Stomach (tissue), 8 donors: ENCODE measurements at regions not wholly inside any gene's neighbourhood (a gene's known extent, or its start where the extent isn't known, plus 50 kb on each side); places are given as distances from the start of the nearest gene placed in this dataset.

Source experiments
- DNase-seq, 2 donors: peaks; one replicate each; pipeline versions ENCODE4 v3.0.0 to v3.0.0-alpha.2; 2013 to 2019
- H3K27ac ChIP-seq, 5 donors: fragments of 200-600 bp in 4 of 5; sonication (generic) in 4 of 5; one replicate each; pipeline ENCODE4 v1.5.1; 2013 to 2019; ENCODE audit warnings: mild to moderate bottlenecking in 1 of 5, moderate library complexity in 1 of 5
- H3K27me3 ChIP-seq, 3 donors: fragments of 200-600 bp; sonication (generic); one replicate each; pipeline ENCODE4 v1.5.1; 2017 to 2019; ENCODE audit warnings: mixed run types in 1 of 3
- H3K36me3 ChIP-seq, 4 donors: fragments of 200-600 bp; sonication (generic); 1 replicate in 3 of 4; 2 replicates in 1 of 4; pipeline ENCODE4 v1.5.1; 2016 to 2019
- H3K4me1 ChIP-seq, 4 donors: fragments of 200-600 bp; sonication (generic); one replicate each; pipeline ENCODE4 v1.5.1; 2016 to 2019
- H3K4me3 ChIP-seq, 4 donors: fragments of 200-600 bp; sonication (generic) in 3 of 4; one replicate each; pipeline ENCODE4 v1.5.1; 2016 to 2019; ENCODE audit warnings: mild to moderate bottlenecking in 1 of 4
- H3K9me3 ChIP-seq, 4 donors: fragments of 200-600 bp; sonication (generic); one replicate each; pipeline ENCODE4 v1.5.1; 2016 to 2019
- CTCF ChIP-seq, 7 experiments: fragments of 450-650 bp in 4 of 7; fragments of 200-600 bp in 3 of 7; sonication (generic) in 3 of 7; IDR thresholded peaks; one replicate each; pipeline ENCODE4 v1.5.1; 2016 to 2019; ENCODE audit warnings: antibody characterized with exemption in 7 of 7, control low read depth in 2 of 7, mild to moderate bottlenecking in 1 of 7
- EP300 ChIP-seq: sonication (generic); formaldehyde crosslinking; IDR thresholded peaks from one replicate; pipeline ENCODE4 v1.6.1; 2017; ENCODE audit warnings: antibody characterized with exemption
- POLR2A ChIP-seq, 4 donors: fragments of 450-650 bp; IDR thresholded peaks; one replicate each; pipeline ENCODE4 v1.6.1; 2016; ENCODE audit warnings: antibody characterized with exemption in 4 of 4, control low read depth in 2 of 4, mild to moderate bottlenecking in 1 of 4, moderate library complexity in 1 of 4
- POLR2AphosphoS5 ChIP-seq, 3 donors: sonication (generic); formaldehyde crosslinking; IDR thresholded peaks; one replicate each; pipeline ENCODE4 v1.6.1; 2016; ENCODE audit warnings: antibody characterized with exemption in 3 of 3
- WGBS, 5 donors: extraction: QIAGEN DNeasy Blood & Tissue Kit in 3 of 5; methylation state at CpG; one replicate each; pipeline versions ENCODE4 v1.1.5 to v1.1.7; 2013 to 2018; 5-methylcytosine and 5-hydroxymethylcytosine counted together
- intact Hi-C: fragments of 100-400 bp; cut with DNase I; formaldehyde crosslinking; loops from one replicate; pipeline ENCODE4 v1.15.1; 2023; ENCODE audit warnings: low total_unique reads
- donor health status: healthy with polysubstance abuse.
- donor health status: Bipolar disorder and iron deficiency.
- donor health status: healthy.

- Histone ChIP-seq H3K27me3 (no peaks in the 10 kb centered on the region), H3K4me1 (peaks cover 0 to 5% (median 0%) of the 10 kb centered on the region in 4 donors), H3K9me3 (no peaks in the 10 kb centered on the region), H3K27ac (no peak overlapping the region), H3K4me3 (no peak overlapping the region), H3K36me3 (no peaks in the 10 kb centered on the region)
- TF ChIP-seq POLR2A (IDR thresholded peaks at IDR 0.05) (no peak), POLR2AphosphoS5 (IDR thresholded peaks at IDR 0.05) (no peak), EP300 (no peak)
- WGBS, 5 donors = 68 to 78% (median 74%) methylated on average over 2 of the region's 2 CpGs
- DNase-seq = peak in 1 of 2 donors; percentile 47
- intact Hi-C loops = no loop called here
Observed at GRCh38 chr13:90866006-90866405, 481.5 kb upstream of the MIR17HG start.

GRCh38 chr13:90867336-90867683 lies 480.2 kb upstream of the MIR17HG start:
- DNase-seq = peak; percentile 37 to 88
- no peak overlapping the region for H3K4me3 ChIP-seq
- intact Hi-C loops = no loop called here
- H3K27ac ChIP-seq = no peak overlapping the region
- no peaks in the 10 kb centered on the region for H3K9me3 ChIP-seq
- TF ChIP-seq EP300 = no peak
- peak in 1 of 7 experiments; percentile 20 for TF ChIP-seq CTCF (IDR thresholded peaks at IDR 0.05)
- no peaks in the 10 kb centered on the region for H3K27me3 ChIP-seq
- peaks cover 0 to 5% (median 0%) of the 10 kb centered on the region in 4 donors for H3K4me1 ChIP-seq
- no peaks in the 10 kb centered on the region for H3K36me3 ChIP-seq
- WGBS, 5 donors = 2 to 10% (median 4%) methylated on average over 4 of the region's 4 CpGs

GRCh38 chr13:90868321-90868920 lies 479.1 kb upstream of the MIR17HG start:
- WGBS, 5 donors = 60 to 81% (median 69%) methylated on average over 2 of the region's 2 CpGs
- peak in 1 of 2 donors; percentile 30 for DNase-seq
- no peaks in the 10 kb centered on the region for H3K36me3 ChIP-seq
- no peaks in the 10 kb centered on the region for H3K27me3 ChIP-seq
- H3K4me1 ChIP-seq = peaks cover 0 to 5% (median 0%) of the 10 kb centered on the region in 4 donors
- TF ChIP-seq POLR2AphosphoS5 (IDR thresholded peaks at IDR 0.05) = no peak
- TF ChIP-seq POLR2A (IDR thresholded peaks at IDR 0.05) = no peak
- TF ChIP-seq CTCF (IDR thresholded peaks at IDR 0.05) = peak in 5 of 7 experiments; percentile 8 to 37 (median 22)
- no peak overlapping the region for H3K27ac ChIP-seq
- H3K4me3 ChIP-seq = no peak overlapping the region
- H3K9me3 ChIP-seq = no peaks in the 10 kb centered on the region
- intact Hi-C loops = no loop called here

GRCh38 chr13:90869580-90869979 lies 477.9 kb upstream of the MIR17HG start:
- no peaks in the 10 kb centered on the region for H3K27me3 ChIP-seq
- no peak overlapping the region for H3K27ac ChIP-seq
- DNase-seq = no peak
- TF ChIP-seq CTCF (IDR thresholded peaks at IDR 0.05) (no peak), POLR2AphosphoS5 (IDR thresholded peaks at IDR 0.05) (no peak), EP300 (no peak), POLR2A (IDR thresholded peaks at IDR 0.05) (no peak)
- H3K4me3 ChIP-seq = no peak overlapping the region
- H3K36me3 ChIP-seq = no peaks in the 10 kb centered on the region
- WGBS, 5 donors = 36 to 46% (median 38%) methylated on average over 2 of the region's 2 CpGs
- intact Hi-C loops = no loop called here
- H3K9me3 ChIP-seq = no peaks in the 10 kb centered on the region
- peaks cover 0 to 5% (median 0%) of the 10 kb centered on the region in 4 donors for H3K4me1 ChIP-seq

- DNase-seq = no peak
- Histone ChIP-seq H3K9me3 (no peaks in the 10 kb centered on the region), H3K27ac (no peak overlapping the region), H3K36me3 (no peaks in the 10 kb centered on the region), H3K4me3 (no peak overlapping the region), H3K27me3 (no peaks in the 10 kb centered on the region), H3K4me1 (peaks cover 0 to 2% (median 0%) of the 10 kb centered on the region in 4 donors)
- intact Hi-C loops = no loop called here
- 69 to 81% (median 78%) methylated on average over 4 of the region's 4 CpGs for WGBS, 5 donors
- TF ChIP-seq CTCF (IDR thresholded peaks at IDR 0.05) (no peak), POLR2AphosphoS5 (IDR thresholded peaks at IDR 0.05) (no peak), POLR2A (IDR thresholded peaks at IDR 0.05) (no peak), EP300 (no peak)
Observed at GRCh38 chr13:90872491-90873025, 474.9 kb upstream of the MIR17HG start.
